ENCODE measurements at regions not wholly inside any gene's neighbourhood (a gene's known extent, or its start where the extent isn't known, plus 50 kb on each side); places are given as distances from the start of the nearest gene placed in this dataset.

DNA sequence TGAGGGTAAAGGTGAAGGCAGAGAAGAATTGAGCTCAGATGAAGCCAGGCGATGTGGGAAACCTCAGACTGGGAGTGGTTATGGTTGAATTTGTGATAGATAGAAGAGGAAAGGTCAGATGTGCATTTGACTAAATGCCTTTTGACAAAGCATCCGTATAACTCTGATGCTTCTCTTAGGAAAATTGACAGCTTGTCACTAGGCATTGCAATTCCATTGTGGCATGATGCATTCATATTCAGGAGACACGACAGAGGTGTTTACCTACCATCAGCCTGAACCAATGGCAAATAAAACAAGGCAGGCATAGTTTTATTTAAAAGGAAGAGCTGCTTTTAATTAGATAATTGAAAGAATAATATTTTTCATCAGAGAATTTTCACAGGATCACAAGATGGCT, 325.1 kb upstream of the IGFBP7 start:
- Histone ChIP-seq H3F3A (ENCODE audit: insufficient read depth, low read length) (no peaks in the 10 kb centered on the region), H3K9me3 (ENCODE audit: low read length) (no peaks in the 10 kb centered on the region), H3K9me2 (ENCODE audit: low read depth, low read length) (no peaks in the 10 kb centered on the region), H2AFZ (ENCODE audit: low read length) (no peak overlapping the region), H3K4me2 (ENCODE audit: low read length) (no peak overlapping the region), H3K79me2 (ENCODE audit: insufficient read depth, low read length) (no peaks in the 10 kb centered on the region), H3K27me3 (ENCODE audit: insufficient read depth, low read length) (no peaks in the 10 kb centered on the region), H3K4me1 (ENCODE audit: insufficient read depth, low read length, severe bottlenecking) (no peaks in the 10 kb centered on the region), H4K20me1 (ENCODE audit: insufficient read depth, low read length) (no peaks in the 10 kb centered on the region), H3K36me3 (ENCODE audit: insufficient read depth, low read length) (no peaks in the 10 kb centered on the region), H3K27ac (ENCODE audit: low read depth, low read length, poor library complexity, severe bottlenecking) (no peak overlapping the region), H3K4me3 (ENCODE audit: low read depth, low read length, poor library complexity, severe bottlenecking) (no peak overlapping the region), H3K9ac (ENCODE audit: low read length) (no peak overlapping the region)
- no peak for TF ChIP-seq EZH2 (IDR thresholded peaks at IDR 0.05; ENCODE audit: borderline replicate concordance, low read length)

- H3F3A ChIP-seq (ENCODE audit: insufficient read depth, low read length): no peaks in the 10 kb centered on the region
- no peaks in the 10 kb centered on the region for H3K27me3 ChIP-seq (ENCODE audit: insufficient read depth, low read length)
- no peaks in the 10 kb centered on the region for H3K9me2 ChIP-seq (ENCODE audit: low read depth, low read length)
- H3K79me2 ChIP-seq (ENCODE audit: insufficient read depth, low read length): no peaks in the 10 kb centered on the region
- no peaks in the 10 kb centered on the region for H3K4me1 ChIP-seq (ENCODE audit: insufficient read depth, low read length, severe bottlenecking)
- H3K36me3 ChIP-seq (ENCODE audit: insufficient read depth, low read length): no peaks in the 10 kb centered on the region
- H2AFZ ChIP-seq (ENCODE audit: low read length): no peak overlapping the region
- no peak overlapping the region for H3K4me3 ChIP-seq (ENCODE audit: low read depth, low read length, poor library complexity, severe bottlenecking)
- no peaks in the 10 kb centered on the region for H3K9me3 ChIP-seq (ENCODE audit: low read length)
- no peak for TF ChIP-seq EZH2 (IDR thresholded peaks at IDR 0.05; ENCODE audit: borderline replicate concordance, low read length)
- TF ChIP-seq, protein P1, sequence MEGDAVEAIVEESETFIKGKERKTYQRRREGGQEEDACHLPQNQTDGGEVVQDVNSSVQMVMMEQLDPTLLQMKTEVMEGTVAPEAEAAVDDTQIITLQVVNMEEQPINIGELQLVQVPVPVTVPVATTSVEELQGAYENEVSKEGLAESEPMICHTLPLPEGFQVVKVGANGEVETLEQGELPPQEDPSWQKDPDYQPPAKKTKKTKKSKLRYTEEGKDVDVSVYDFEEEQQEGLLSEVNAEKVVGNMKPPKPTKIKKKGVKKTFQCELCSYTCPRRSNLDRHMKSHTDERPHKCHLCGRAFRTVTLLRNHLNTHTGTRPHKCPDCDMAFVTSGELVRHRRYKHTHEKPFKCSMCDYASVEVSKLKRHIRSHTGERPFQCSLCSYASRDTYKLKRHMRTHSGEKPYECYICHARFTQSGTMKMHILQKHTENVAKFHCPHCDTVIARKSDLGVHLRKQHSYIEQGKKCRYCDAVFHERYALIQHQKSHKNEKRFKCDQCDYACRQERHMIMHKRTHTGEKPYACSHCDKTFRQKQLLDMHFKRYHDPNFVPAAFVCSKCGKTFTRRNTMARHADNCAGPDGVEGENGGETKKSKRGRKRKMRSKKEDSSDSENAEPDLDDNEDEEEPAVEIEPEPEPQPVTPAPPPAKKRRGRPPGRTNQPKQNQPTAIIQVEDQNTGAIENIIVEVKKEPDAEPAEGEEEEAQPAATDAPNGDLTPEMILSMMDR (IDR thresholded peaks at IDR 0.05; ENCODE audit: low read length): no peak
- no peak overlapping the region for H3K9ac ChIP-seq (ENCODE audit: low read length)
- no peaks in the 10 kb centered on the region for H4K20me1 ChIP-seq (ENCODE audit: insufficient read depth, low read length)
- no peak overlapping the region for H3K27ac ChIP-seq (ENCODE audit: low read depth, low read length, poor library complexity, severe bottlenecking)
- no peak overlapping the region for H3K4me2 ChIP-seq (ENCODE audit: low read length)
Measured at GRCh38 chr4:57430726-57431125, 320.5 kb upstream of the IGFBP7 start.

DNA sequence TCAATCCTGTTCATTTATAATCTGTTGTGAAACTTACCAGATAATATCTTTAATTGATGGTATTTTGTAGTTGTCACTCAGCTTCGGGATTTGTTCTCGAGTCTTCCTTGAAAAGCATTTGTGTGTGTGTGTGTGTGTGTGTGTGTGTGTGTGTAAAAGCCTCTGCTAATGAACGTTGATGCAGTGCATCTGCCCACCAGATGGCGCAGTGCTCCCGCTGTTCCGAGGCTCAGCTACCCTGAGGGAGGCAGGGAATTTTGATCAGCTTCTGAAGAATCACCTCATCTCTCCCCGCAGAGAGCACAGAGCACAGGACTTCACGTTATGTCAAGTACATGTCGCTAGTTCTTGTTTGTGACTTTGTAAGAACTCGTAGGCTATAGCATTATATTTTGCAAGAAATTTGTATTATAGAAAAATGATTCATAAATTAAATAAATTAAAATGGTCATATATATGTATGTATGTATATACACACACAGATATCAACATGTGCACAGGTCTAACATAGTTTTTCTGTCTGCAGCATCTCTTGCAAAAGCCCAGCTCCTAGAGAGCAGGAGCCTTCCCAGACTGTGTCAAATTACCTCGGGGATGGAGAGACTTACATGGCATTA, 316.7 kb upstream of the IGFBP7 start:
- Histone ChIP-seq H3K27me3 (ENCODE audit: insufficient read depth, low read length) (no peaks in the 10 kb centered on the region), H4K20me1 (ENCODE audit: insufficient read depth, low read length) (no peaks in the 10 kb centered on the region), H3K27ac (ENCODE audit: low read depth, low read length, poor library complexity, severe bottlenecking) (no peak overlapping the region), H3K4me1 (ENCODE audit: insufficient read depth, low read length, severe bottlenecking) (no peaks in the 10 kb centered on the region), H3K9me2 (ENCODE audit: low read depth, low read length) (no peaks in the 10 kb centered on the region), H3F3A (ENCODE audit: insufficient read depth, low read length) (no peaks in the 10 kb centered on the region), H3K4me3 (ENCODE audit: low read depth, low read length, poor library complexity, severe bottlenecking) (no peak overlapping the region), H3K79me2 (ENCODE audit: insufficient read depth, low read length) (no peaks in the 10 kb centered on the region), H3K36me3 (ENCODE audit: insufficient read depth, low read length) (no peaks in the 10 kb centered on the region), H3K9me3 (ENCODE audit: low read length) (no peaks in the 10 kb centered on the region), H3K4me2 (ENCODE audit: low read length) (no peak overlapping the region), H2AFZ (ENCODE audit: low read length) (no peak overlapping the region), H3K9ac (ENCODE audit: low read length) (no peak overlapping the region)
- TF ChIP-seq, protein P1 (IDR thresholded peaks at IDR 0.05; ENCODE audit: low read length): peak; percentile 78
- no peak for TF ChIP-seq EZH2 (IDR thresholded peaks at IDR 0.05; ENCODE audit: borderline replicate concordance, low read length)

- no peaks in the 10 kb centered on the region for H4K20me1 ChIP-seq (ENCODE audit: insufficient read depth, low read length)
- H3K27ac ChIP-seq (ENCODE audit: low read depth, low read length, poor library complexity, severe bottlenecking): no peak overlapping the region
- H3K36me3 ChIP-seq (ENCODE audit: insufficient read depth, low read length): no peaks in the 10 kb centered on the region
- no peaks in the 10 kb centered on the region for H3K9me3 ChIP-seq (ENCODE audit: low read length)
- no peaks in the 10 kb centered on the region for H3K79me2 ChIP-seq (ENCODE audit: insufficient read depth, low read length)
- no peaks in the 10 kb centered on the region for H3K4me1 ChIP-seq (ENCODE audit: insufficient read depth, low read length, severe bottlenecking)
- no peak overlapping the region for H2AFZ ChIP-seq (ENCODE audit: low read length)
- no peak overlapping the region for H3K4me3 ChIP-seq (ENCODE audit: low read depth, low read length, poor library complexity, severe bottlenecking)
- no peaks in the 10 kb centered on the region for H3K9me2 ChIP-seq (ENCODE audit: low read depth, low read length)
- no peaks in the 10 kb centered on the region for H3K27me3 ChIP-seq (ENCODE audit: insufficient read depth, low read length)
- no peaks in the 10 kb centered on the region for H3F3A ChIP-seq (ENCODE audit: insufficient read depth, low read length)
- H3K9ac ChIP-seq (ENCODE audit: low read length): no peak overlapping the region
- H3K4me2 ChIP-seq (ENCODE audit: low read length): no peak overlapping the region
- TF ChIP-seq EZH2 (IDR thresholded peaks at IDR 0.05; ENCODE audit: borderline replicate concordance, low read length): no peak
- TF ChIP-seq, protein P1 (IDR thresholded peaks at IDR 0.05; ENCODE audit: low read length): no peak
Measured at GRCh38 chr4:57425610-57426009, 315.4 kb upstream of the IGFBP7 start.

Measured in OCI-LY1 (cell line).